Loucy (cell line): ENCODE measurements at regions not wholly inside any gene's neighbourhood (a gene's known extent, or its start where the extent isn't known, plus 50 kb on each side); places are given as distances from the start of the nearest gene placed in this dataset.

ENCODE experiments used
- H2AFZ ChIP-seq: fragments of 200-600 bp; sonication (generic); 2 replicates; pipeline ENCODE4 v1.6.0; 2016; ENCODE audit warnings: antibody characterized with exemption, mild to moderate bottlenecking, low read length, moderate library complexity
- H3F3A ChIP-seq: fragments of 200-600 bp; 2 replicates; pipeline ENCODE4 v1.6.0; 2016; ENCODE audit warnings: antibody characterized with exemption, low read depth, mild to moderate bottlenecking
- H3K27me3 ChIP-seq: fragments of 200-600 bp; sonication (generic); 2 replicates; pipeline ENCODE4 v1.6.1; 2014; ENCODE audit warnings: low read length, mild to moderate bottlenecking; ENCODE audit not compliant: insufficient read depth, poor library complexity, severe bottlenecking
- H3K36me3 ChIP-seq: fragments of 200-600 bp; sonication (generic); 2 replicates; pipeline ENCODE4 v1.6.1; 2016; ENCODE audit warnings: low read length; ENCODE audit not compliant: insufficient read depth
- H3K4me1 ChIP-seq: fragments of 200-600 bp; sonication (generic); 2 replicates; pipeline ENCODE4 v1.5.1; 2014; ENCODE audit warnings: low read length, mild to moderate bottlenecking; ENCODE audit not compliant: insufficient read depth, poor library complexity, severe bottlenecking
- H3K4me2 ChIP-seq: fragments of 200-600 bp; sonication (generic); 2 replicates; pipeline ENCODE4 v1.6.0; 2014; ENCODE audit warnings: antibody characterized with exemption, low read length, low read depth, mild to moderate bottlenecking; ENCODE audit not compliant: poor library complexity, severe bottlenecking
- H3K4me3 ChIP-seq: fragments of 200-600 bp; sonication (generic); 2 replicates; pipeline ENCODE4 v1.5.1; 2014; ENCODE audit warnings: low read length, mild to moderate bottlenecking, mixed read lengths; ENCODE audit not compliant: poor library complexity, severe bottlenecking
- H3K79me2 ChIP-seq: fragments of 200-600 bp; sonication (generic); 2 replicates; pipeline ENCODE4 v1.6.1; 2014; ENCODE audit warnings: low read length; ENCODE audit not compliant: insufficient read depth
- H3K9ac ChIP-seq: fragments of 200-600 bp; sonication (generic); 2 replicates; pipeline ENCODE4 v1.6.0; 2014; ENCODE audit warnings: mild to moderate bottlenecking, low read depth, low read length, moderate library complexity; ENCODE audit not compliant: poor library complexity, severe bottlenecking
- H3K9me2 ChIP-seq: fragments of 200-600 bp; sonication (generic); replicated peaks from 2 replicates; pipeline ENCODE4 v1.6.1; 2016; ENCODE audit warnings: low read depth, low read length, mixed read lengths
- H3K9me3 ChIP-seq: fragments of 200-600 bp; sonication (generic); 2 replicates; pipeline ENCODE4 v1.6.1; 2014; ENCODE audit warnings: mild to moderate bottlenecking, antibody characterized with exemption, low read length, low read depth; ENCODE audit not compliant: insufficient read depth
- H4K20me1 ChIP-seq: fragments of 200-600 bp; sonication (generic); 2 replicates; pipeline ENCODE4 v1.6.0; 2014; ENCODE audit warnings: antibody characterized with exemption, low read length, mild to moderate bottlenecking; ENCODE audit not compliant: insufficient read depth, poor library complexity, severe bottlenecking
- EZH2phosphoT487 ChIP-seq: fragments of 200-600 bp; IDR thresholded peaks from 2 replicates; pipeline ENCODE4 v1.6.1; 2018; ENCODE audit warnings: antibody characterized with exemption, mild to moderate bottlenecking, moderate library complexity, borderline replicate concordance
- TF ChIP-seq, protein P1 (sequence below): fragments of 200-600 bp; sonication (generic); conservative IDR thresholded peaks from 2 replicates; pipeline ENCODE4 v1.5.1; 2014; ENCODE audit warnings: mild to moderate bottlenecking, antibody characterized with exemption, low read length

- H3K27me3 ChIP-seq: no peaks in the 10 kb centered on the region
- no peak overlapping the region for H3K4me2 ChIP-seq
- no peak for TF ChIP-seq EZH2phosphoT487
- TF ChIP-seq, protein P1, sequence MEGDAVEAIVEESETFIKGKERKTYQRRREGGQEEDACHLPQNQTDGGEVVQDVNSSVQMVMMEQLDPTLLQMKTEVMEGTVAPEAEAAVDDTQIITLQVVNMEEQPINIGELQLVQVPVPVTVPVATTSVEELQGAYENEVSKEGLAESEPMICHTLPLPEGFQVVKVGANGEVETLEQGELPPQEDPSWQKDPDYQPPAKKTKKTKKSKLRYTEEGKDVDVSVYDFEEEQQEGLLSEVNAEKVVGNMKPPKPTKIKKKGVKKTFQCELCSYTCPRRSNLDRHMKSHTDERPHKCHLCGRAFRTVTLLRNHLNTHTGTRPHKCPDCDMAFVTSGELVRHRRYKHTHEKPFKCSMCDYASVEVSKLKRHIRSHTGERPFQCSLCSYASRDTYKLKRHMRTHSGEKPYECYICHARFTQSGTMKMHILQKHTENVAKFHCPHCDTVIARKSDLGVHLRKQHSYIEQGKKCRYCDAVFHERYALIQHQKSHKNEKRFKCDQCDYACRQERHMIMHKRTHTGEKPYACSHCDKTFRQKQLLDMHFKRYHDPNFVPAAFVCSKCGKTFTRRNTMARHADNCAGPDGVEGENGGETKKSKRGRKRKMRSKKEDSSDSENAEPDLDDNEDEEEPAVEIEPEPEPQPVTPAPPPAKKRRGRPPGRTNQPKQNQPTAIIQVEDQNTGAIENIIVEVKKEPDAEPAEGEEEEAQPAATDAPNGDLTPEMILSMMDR: no peak
- no peak overlapping the region for H3K9ac ChIP-seq
- H4K20me1 ChIP-seq: no peaks in the 10 kb centered on the region
- no peaks in the 10 kb centered on the region for H3K4me1 ChIP-seq
- H3F3A ChIP-seq: no peaks in the 10 kb centered on the region
- H3K36me3 ChIP-seq: no peaks in the 10 kb centered on the region
- H3K4me3 ChIP-seq: no peak overlapping the region
- no peak overlapping the region for H2AFZ ChIP-seq
- H3K9me3 ChIP-seq: peaks cover 24% of the 10 kb centered on the region; the same call in 1 of the 2 replicates
- no peaks in the 10 kb centered on the region for H3K79me2 ChIP-seq
- H3K9me2 ChIP-seq: no peaks in the 10 kb centered on the region
These were observed 65.2 kb upstream of the SALL3 start for GRCh38 chr18:78914249-78914935.

DNA sequence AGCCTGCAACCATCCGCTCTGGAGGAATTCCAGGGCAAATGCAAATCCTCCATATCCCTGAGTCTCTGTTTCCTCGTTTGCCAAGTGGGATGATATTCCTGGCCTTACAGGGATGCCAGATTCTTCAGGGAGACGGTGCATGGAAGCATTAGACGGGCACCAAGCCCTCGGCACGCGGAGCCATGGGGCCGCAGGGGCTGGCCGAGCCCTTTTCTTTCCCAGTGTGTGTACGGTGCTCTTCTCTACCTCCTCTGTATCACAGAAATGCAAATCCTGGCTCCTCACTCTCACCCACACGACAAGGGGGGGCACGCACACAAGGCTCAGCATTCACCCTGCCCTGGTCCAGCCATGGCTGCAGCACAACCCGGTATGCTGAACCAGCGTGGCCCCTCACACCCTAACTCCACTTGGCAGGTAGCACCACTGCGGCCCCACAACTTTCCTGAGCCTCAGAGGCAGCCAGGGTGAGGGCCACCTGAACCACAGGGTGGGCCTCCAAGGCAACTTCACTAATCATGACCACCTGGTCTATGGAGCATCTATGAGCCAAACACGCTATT lies 64.1 kb upstream of the SALL3 start:
- no peaks in the 10 kb centered on the region for H3F3A ChIP-seq
- no peaks in the 10 kb centered on the region for H4K20me1 ChIP-seq
- H2AFZ ChIP-seq: no peak overlapping the region
- peaks cover 24% of the 10 kb centered on the region; the same call in 1 of the 2 replicates for H3K9me3 ChIP-seq
- no peaks in the 10 kb centered on the region for H3K9me2 ChIP-seq
- H3K4me2 ChIP-seq: no peak overlapping the region
- H3K36me3 ChIP-seq: no peaks in the 10 kb centered on the region
- TF ChIP-seq EZH2phosphoT487: no peak
- TF ChIP-seq, protein P1: no peak
- H3K27me3 ChIP-seq: no peaks in the 10 kb centered on the region
- H3K4me1 ChIP-seq: no peaks in the 10 kb centered on the region
- H3K79me2 ChIP-seq: no peaks in the 10 kb centered on the region
- H3K9ac ChIP-seq: no peak overlapping the region
- H3K4me3 ChIP-seq: no peak overlapping the region

- no peak overlapping the region for H3K4me3 ChIP-seq
- H2AFZ ChIP-seq: no peak overlapping the region
- no peak overlapping the region for H3K9ac ChIP-seq
- H3F3A ChIP-seq: no peaks in the 10 kb centered on the region
- H3K9me2 ChIP-seq: no peaks in the 10 kb centered on the region
- H4K20me1 ChIP-seq: no peaks in the 10 kb centered on the region
- no peaks in the 10 kb centered on the region for H3K4me1 ChIP-seq
- H3K4me2 ChIP-seq: no peak overlapping the region
- H3K9me3 ChIP-seq: peaks cover 15% of the 10 kb centered on the region; the same call in 1 of the 2 replicates
- no peaks in the 10 kb centered on the region for H3K27me3 ChIP-seq
- TF ChIP-seq EZH2phosphoT487: no peak
- TF ChIP-seq, protein P1: no peak
- H3K79me2 ChIP-seq: no peaks in the 10 kb centered on the region
- H3K36me3 ChIP-seq: no peaks in the 10 kb centered on the region
These were observed 60.9 kb upstream of the SALL3 start for GRCh38 chr18:78918707-78919106.
